Suprapubic skin (tissue), 4 donors: ENCODE measurements at regions not wholly inside any gene's neighbourhood (a gene's known extent, or its start where the extent isn't known, plus 50 kb on each side); places are given as distances from the start of the nearest gene placed in this dataset.

Source experiments
- POLR2A ChIP-seq, 2 donors: fragments of 450-650 bp; IDR thresholded peaks; one replicate each; pipeline ENCODE4 v1.6.1; 2017; ENCODE audit warnings: antibody characterized with exemption in 2 of 2, mild to moderate bottlenecking in 2 of 2, moderate library complexity in 2 of 2
- POLR2AphosphoS5 ChIP-seq, 3 donors: sonication (generic); formaldehyde crosslinking; IDR thresholded peaks; one replicate each; pipeline ENCODE4 v1.6.1; 2017; ENCODE audit warnings: antibody characterized with exemption in 3 of 3
- TF ChIP-seq, protein P1 (sequence below), 2 donors: fragments of 200-600 bp in 1 of 2; fragments of 450-650 bp in 1 of 2; sonication (generic) in 1 of 2; IDR thresholded peaks; one replicate each; pipeline ENCODE4 v1.5.1; 2016 to 2019; ENCODE audit warnings: antibody characterized with exemption in 2 of 2, mild to moderate bottlenecking in 1 of 2, moderate library complexity in 1 of 2

DNA sequence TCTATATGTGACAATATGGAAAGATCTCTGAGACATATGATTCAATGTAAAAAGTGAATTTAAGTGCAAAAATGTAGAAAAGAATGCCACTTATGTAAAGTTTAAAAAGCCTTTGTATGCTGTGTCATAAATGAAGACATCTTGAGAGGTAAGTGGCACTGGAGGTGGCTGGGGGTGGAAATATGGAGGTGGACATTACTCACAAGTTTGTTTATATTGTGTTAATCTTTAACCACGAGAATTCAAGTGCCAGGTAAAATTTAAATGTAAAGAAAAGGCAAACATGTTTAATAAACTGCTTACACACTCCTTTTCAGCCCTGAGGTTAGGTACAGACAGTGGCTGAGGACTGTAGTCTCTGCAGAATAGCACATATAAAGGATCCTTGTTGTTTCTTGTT, 235.1 kb downstream of the ABCC12 start:
- TF ChIP-seq, protein P1, sequence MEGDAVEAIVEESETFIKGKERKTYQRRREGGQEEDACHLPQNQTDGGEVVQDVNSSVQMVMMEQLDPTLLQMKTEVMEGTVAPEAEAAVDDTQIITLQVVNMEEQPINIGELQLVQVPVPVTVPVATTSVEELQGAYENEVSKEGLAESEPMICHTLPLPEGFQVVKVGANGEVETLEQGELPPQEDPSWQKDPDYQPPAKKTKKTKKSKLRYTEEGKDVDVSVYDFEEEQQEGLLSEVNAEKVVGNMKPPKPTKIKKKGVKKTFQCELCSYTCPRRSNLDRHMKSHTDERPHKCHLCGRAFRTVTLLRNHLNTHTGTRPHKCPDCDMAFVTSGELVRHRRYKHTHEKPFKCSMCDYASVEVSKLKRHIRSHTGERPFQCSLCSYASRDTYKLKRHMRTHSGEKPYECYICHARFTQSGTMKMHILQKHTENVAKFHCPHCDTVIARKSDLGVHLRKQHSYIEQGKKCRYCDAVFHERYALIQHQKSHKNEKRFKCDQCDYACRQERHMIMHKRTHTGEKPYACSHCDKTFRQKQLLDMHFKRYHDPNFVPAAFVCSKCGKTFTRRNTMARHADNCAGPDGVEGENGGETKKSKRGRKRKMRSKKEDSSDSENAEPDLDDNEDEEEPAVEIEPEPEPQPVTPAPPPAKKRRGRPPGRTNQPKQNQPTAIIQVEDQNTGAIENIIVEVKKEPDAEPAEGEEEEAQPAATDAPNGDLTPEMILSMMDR (IDR thresholded peaks at IDR 0.05) = no peak
- TF ChIP-seq POLR2A (IDR thresholded peaks at IDR 0.05) = no peak
- TF ChIP-seq POLR2AphosphoS5 (IDR thresholded peaks at IDR 0.05) = no peak
